ENCODE measurements at regions not wholly inside any gene's neighbourhood (a gene's known extent, or its start where the extent isn't known, plus 50 kb on each side); places are given as distances from the start of the nearest gene placed in this dataset.

DNA sequence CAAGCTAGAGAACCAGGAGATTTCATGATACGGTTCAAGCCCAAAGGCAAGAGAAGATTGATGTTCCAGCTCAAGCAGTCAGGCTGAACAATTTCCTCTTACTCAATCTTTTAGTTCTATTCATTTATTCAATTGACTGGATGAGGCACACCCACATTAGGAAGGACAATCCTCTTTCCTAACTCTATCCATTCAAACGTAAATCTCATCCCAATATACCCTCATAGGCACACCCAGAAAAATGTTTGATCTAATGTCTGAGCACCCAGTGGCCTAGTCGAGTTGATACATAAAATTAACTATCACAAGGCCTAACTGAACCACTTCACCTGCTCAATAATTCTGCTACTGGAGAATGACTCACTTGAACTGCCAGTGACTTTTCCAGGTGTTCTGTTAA is 180.7 kb downstream of the RAD51AP2 start:
- in situ Hi-C loops (cut with MboI; ENCODE audit: low sequenced_read_pairs, unreplicated experiment): no loop called here
- no peak for DNase-seq (ENCODE audit: low spot score)
- TF ChIP-seq, protein P1, sequence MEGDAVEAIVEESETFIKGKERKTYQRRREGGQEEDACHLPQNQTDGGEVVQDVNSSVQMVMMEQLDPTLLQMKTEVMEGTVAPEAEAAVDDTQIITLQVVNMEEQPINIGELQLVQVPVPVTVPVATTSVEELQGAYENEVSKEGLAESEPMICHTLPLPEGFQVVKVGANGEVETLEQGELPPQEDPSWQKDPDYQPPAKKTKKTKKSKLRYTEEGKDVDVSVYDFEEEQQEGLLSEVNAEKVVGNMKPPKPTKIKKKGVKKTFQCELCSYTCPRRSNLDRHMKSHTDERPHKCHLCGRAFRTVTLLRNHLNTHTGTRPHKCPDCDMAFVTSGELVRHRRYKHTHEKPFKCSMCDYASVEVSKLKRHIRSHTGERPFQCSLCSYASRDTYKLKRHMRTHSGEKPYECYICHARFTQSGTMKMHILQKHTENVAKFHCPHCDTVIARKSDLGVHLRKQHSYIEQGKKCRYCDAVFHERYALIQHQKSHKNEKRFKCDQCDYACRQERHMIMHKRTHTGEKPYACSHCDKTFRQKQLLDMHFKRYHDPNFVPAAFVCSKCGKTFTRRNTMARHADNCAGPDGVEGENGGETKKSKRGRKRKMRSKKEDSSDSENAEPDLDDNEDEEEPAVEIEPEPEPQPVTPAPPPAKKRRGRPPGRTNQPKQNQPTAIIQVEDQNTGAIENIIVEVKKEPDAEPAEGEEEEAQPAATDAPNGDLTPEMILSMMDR (IDR thresholded peaks at IDR 0.05; ENCODE audit: borderline replicate concordance, control extremely low read depth, extremely low read depth, insufficient read depth, missing control alignments): no peak

DNA sequence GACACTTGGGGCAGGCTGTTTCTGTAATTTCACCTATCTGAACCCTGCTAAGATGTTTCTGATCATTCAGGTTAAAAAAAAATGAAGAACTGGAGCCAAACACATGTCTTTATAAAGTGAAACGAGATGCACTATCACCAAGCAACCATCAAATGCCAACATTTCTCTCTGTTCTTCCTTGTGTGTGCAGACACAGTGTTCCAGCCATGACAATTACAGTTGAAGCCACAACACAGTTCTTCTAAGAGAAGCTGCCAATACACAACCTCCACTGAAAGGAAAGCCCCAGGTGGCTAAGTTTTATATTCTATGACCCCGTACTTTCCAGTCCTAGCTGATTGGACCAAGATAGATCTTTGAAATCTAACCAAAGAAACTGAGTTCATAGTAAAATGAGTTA is 181.8 kb downstream of the RAD51AP2 start:
- DNase-seq (ENCODE audit: low spot score): no peak
- in situ Hi-C loops (cut with MboI; ENCODE audit: low sequenced_read_pairs, unreplicated experiment): no loop called here

DNA sequence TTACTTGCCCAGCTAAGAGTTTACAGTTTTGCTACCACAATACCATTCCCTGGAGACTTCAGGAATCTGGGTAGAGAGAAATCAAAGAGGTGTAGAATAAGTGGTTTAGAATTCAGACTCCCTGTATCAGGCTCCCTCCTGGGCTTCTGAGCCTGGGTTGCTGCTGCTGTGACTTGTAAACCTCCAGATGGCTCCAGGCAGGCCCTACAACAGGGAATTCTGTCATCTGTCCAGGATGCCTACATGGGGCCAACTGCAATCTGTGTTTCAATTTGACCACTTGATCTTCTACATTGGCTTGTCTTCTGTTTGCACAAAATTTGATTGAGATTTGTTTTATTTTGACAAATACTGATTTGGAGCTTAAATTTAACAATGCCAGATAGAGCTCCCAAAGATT is 183.9 kb downstream of the RAD51AP2 start:
- in situ Hi-C loops (cut with MboI; ENCODE audit: low sequenced_read_pairs, unreplicated experiment): no loop called here
- TF ChIP-seq, protein P1 (IDR thresholded peaks at IDR 0.05; ENCODE audit: borderline replicate concordance, control extremely low read depth, extremely low read depth, insufficient read depth, missing control alignments): no peak
- no peak for DNase-seq (ENCODE audit: low spot score)

More for the DNA sequence above, 181.8 kb downstream of the RAD51AP2 start:
- TF ChIP-seq, protein P1 (IDR thresholded peaks at IDR 0.05; ENCODE audit: borderline replicate concordance, control extremely low read depth, extremely low read depth, insufficient read depth, missing control alignments): no peak

GRCh38 chr2:17331636-17332035 is 186.6 kb downstream of the RAD51AP2 start:
- TF ChIP-seq, protein P1 (IDR thresholded peaks at IDR 0.05; ENCODE audit: borderline replicate concordance, control extremely low read depth, extremely low read depth, insufficient read depth, missing control alignments): no peak
- in situ Hi-C loops (cut with MboI; ENCODE audit: low sequenced_read_pairs, unreplicated experiment): no loop called here
- no peak for DNase-seq (ENCODE audit: low spot score)

GRCh38 chr2:17328161-17328560 is 190.1 kb downstream of the RAD51AP2 start:
- in situ Hi-C loops (cut with MboI; ENCODE audit: low sequenced_read_pairs, unreplicated experiment): no loop called here
- TF ChIP-seq, protein P1 (IDR thresholded peaks at IDR 0.05; ENCODE audit: borderline replicate concordance, control extremely low read depth, extremely low read depth, insufficient read depth, missing control alignments): no peak
- DNase-seq (ENCODE audit: low spot score): no peak

GRCh38 chr2:17327649-17328048 is 190.6 kb downstream of the RAD51AP2 start:
- DNase-seq (ENCODE audit: low spot score): no peak
- in situ Hi-C loops (cut with MboI; ENCODE audit: low sequenced_read_pairs, unreplicated experiment): no loop called here
- TF ChIP-seq, protein P1 (IDR thresholded peaks at IDR 0.05; ENCODE audit: borderline replicate concordance, control extremely low read depth, extremely low read depth, insufficient read depth, missing control alignments): no peak

GRCh38 chr2:17326717-17327116 is 191.5 kb downstream of the RAD51AP2 start:
- TF ChIP-seq, protein P1 (IDR thresholded peaks at IDR 0.05; ENCODE audit: borderline replicate concordance, control extremely low read depth, extremely low read depth, insufficient read depth, missing control alignments): no peak
- in situ Hi-C loops (cut with MboI; ENCODE audit: low sequenced_read_pairs, unreplicated experiment): no loop called here
- no peak for DNase-seq (ENCODE audit: low spot score)

Data from GM13976 (cell line).